ENCODE measurements at regions not wholly inside any gene's neighbourhood (a gene's known extent, or its start where the extent isn't known, plus 50 kb on each side); places are given as distances from the start of the nearest gene placed in this dataset.

DNA sequence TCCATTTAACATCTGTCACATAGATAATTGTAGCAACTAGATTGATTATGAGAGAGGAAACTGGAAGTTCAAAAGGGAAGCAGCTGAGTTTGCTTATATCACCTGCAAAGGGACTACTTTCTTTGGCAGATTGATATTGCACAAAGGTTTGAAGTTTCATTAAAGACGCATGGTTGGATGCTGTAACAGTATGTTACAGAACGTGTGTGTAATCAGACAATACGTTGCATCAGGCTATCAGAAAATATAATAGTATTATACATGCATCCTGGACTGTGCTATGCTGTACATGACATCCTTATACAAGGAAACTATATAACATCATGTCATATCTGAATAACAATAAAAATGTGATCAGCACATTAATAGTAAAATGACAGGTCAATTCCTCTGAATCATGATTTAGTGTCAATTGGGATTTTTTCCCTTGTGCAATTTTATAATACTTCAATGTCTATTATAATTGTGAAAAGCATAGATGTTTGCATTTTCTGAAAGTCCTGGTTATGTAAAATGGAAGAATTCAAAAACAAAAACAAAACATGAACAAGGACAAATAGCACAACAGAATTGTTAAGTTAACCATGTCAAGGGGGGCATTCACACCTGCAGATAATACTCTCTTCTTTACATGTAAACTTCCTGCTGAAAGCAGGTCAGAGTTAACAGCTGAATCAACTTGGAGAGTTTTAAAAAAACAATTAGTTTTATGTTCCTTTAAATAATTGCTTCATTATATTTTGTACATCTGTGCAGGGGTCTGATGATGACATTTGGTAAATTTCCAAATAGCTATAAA lies 283.2 kb upstream of the KCNH8 start:
- Histone ChIP-seq H3K4me1 (ENCODE audit: control insufficient read depth, insufficient read depth, low read length) (no peaks in the 10 kb centered on the region), H3K4me3 (ENCODE audit: low read depth, low read length) (no peak overlapping the region), H3K27ac (ENCODE audit: extremely low read depth, low read depth, low read length) (no peak overlapping the region), H3K36me3 (ENCODE audit: control insufficient read depth in 2 of 2, insufficient read depth in 1 of 2, low read length in 2 of 2) (no peaks in the 10 kb centered on the region), H3K9me3 (ENCODE audit: control insufficient read depth, insufficient read depth, low read depth, low read length) (no peaks in the 10 kb centered on the region)
- POLR2A ChIA-PET, result no interaction called here
- CTCF ChIA-PET, result no interaction called here
- TF ChIP-seq SALL2 (tag by site-specific recombination; IDR thresholded peaks at IDR 0.05; ENCODE audit: borderline replicate concordance), result no peak

DNA sequence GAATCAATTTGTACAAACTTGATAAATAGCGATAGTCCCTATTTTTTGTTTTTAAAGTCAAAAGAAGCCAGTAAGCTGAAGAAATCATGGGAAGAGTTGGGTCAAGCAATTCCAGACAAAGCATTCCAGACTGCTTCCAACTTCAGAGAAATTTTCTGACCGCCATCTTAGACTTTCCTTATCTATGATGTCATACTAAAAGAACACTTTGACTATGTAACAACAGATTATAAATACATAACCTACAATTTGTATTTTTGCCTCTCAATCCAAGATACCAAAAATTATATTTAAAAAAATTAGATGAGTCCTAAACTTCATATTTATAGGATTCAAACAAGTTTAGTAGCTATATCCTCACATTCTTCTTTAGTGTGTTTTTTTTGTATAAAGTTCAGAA lies 286.2 kb upstream of the KCNH8 start:
- ChIA-PET CTCF (no interaction called here), POLR2A (interaction anchor here (1.0 kb wide), 1 partner anchor 10 kb away, joined by 3 read pairs; no protein-coding TSS in a partner anchor)
- H3K36me3 ChIP-seq (ENCODE audit: control insufficient read depth in 2 of 2, insufficient read depth in 1 of 2, low read length in 2 of 2), result no peaks in the 10 kb centered on the region
- no peaks in the 10 kb centered on the region for H3K4me1 ChIP-seq (ENCODE audit: control insufficient read depth, insufficient read depth, low read length)
- TF ChIP-seq ZNF510 (tag by site-specific recombination; IDR thresholded peaks at IDR 0.05; ENCODE audit: insufficient replicate concordance), result no peak
- TF ChIP-seq, protein P1, sequence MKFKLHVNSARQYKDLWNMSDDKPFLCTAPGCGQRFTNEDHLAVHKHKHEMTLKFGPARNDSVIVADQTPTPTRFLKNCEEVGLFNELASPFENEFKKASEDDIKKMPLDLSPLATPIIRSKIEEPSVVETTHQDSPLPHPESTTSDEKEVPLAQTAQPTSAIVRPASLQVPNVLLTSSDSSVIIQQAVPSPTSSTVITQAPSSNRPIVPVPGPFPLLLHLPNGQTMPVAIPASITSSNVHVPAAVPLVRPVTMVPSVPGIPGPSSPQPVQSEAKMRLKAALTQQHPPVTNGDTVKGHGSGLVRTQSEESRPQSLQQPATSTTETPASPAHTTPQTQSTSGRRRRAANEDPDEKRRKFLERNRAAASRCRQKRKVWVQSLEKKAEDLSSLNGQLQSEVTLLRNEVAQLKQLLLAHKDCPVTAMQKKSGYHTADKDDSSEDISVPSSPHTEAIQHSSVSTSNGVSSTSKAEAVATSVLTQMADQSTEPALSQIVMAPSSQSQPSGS (tag by site-specific recombination; IDR thresholded peaks at IDR 0.05; ENCODE audit: low read depth), result peak; percentile 54; the same call in 1 of the 2 replicates
- TF ChIP-seq, protein P2, sequence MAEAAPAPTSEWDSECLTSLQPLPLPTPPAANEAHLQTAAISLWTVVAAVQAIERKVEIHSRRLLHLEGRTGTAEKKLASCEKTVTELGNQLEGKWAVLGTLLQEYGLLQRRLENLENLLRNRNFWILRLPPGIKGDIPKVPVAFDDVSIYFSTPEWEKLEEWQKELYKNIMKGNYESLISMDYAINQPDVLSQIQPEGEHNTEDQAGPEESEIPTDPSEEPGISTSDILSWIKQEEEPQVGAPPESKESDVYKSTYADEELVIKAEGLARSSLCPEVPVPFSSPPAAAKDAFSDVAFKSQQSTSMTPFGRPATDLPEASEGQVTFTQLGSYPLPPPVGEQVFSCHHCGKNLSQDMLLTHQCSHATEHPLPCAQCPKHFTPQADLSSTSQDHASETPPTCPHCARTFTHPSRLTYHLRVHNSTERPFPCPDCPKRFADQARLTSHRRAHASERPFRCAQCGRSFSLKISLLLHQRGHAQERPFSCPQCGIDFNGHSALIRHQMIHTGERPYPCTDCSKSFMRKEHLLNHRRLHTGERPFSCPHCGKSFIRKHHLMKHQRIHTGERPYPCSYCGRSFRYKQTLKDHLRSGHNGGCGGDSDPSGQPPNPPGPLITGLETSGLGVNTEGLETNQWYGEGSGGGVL (tag by site-specific recombination; IDR thresholded peaks at IDR 0.05), result no peak
- H3K4me3 ChIP-seq (ENCODE audit: low read depth, low read length), result no peak overlapping the region
- H3K9me3 ChIP-seq (ENCODE audit: control insufficient read depth, insufficient read depth, low read depth, low read length), result no peaks in the 10 kb centered on the region
- no peak overlapping the region for H3K27ac ChIP-seq (ENCODE audit: extremely low read depth, low read depth, low read length)

DNA sequence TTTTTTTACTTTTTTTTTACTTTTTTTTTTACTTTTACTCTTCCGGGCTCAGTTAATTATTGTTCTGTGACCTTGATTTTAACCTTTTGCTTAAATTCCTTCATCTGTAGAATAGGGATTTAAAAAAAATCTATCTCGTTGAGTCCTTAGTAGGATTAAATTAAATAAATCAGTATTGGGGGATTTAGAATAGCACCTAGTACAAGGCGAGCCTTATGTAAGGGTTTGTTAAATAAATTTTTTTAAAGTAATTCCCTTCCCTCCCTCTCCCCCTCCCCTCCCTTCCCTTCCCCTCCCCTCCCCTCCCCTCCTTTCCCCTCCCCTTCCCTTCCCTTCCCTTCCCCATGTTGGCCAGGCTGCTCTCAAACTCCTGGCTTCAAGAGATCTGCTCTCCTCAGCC lies 287.2 kb upstream of the KCNH8 start:
- H3K27ac ChIP-seq (ENCODE audit: extremely low read depth, low read depth, low read length), result no peak overlapping the region
- TF ChIP-seq HOXC10 (CRISPR knock-in tag; IDR thresholded peaks at IDR 0.05) (no peak), ZNF747 (tag by site-specific recombination; IDR thresholded peaks at IDR 0.05) (no peak), GLIS2 (tag by site-specific recombination; IDR thresholded peaks at IDR 0.05) (no peak), ZNF221 (tag by site-specific recombination; IDR thresholded peaks at IDR 0.05; ENCODE audit: borderline replicate concordance) (no peak), ZNF677 (tag by site-specific recombination; IDR thresholded peaks at IDR 0.05) (no peak)
- TF ChIP-seq, protein P3, sequence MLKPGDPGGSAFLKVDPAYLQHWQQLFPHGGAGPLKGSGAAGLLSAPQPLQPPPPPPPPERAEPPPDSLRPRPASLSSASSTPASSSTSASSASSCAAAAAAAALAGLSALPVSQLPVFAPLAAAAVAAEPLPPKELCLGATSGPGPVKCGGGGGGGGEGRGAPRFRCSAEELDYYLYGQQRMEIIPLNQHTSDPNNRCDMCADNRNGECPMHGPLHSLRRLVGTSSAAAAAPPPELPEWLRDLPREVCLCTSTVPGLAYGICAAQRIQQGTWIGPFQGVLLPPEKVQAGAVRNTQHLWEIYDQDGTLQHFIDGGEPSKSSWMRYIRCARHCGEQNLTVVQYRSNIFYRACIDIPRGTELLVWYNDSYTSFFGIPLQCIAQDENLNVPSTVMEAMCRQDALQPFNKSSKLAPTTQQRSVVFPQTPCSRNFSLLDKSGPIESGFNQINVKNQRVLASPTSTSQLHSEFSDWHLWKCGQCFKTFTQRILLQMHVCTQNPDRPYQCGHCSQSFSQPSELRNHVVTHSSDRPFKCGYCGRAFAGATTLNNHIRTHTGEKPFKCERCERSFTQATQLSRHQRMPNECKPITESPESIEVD (tag by site-specific recombination; IDR thresholded peaks at IDR 0.05), result no peak
- TF ChIP-seq, protein P2 (tag by site-specific recombination; IDR thresholded peaks at IDR 0.05), result no peak
- H3K9me3 ChIP-seq (ENCODE audit: control insufficient read depth, insufficient read depth, low read depth, low read length), result no peaks in the 10 kb centered on the region
- H3K36me3 ChIP-seq (ENCODE audit: control insufficient read depth in 2 of 2, insufficient read depth in 1 of 2, low read length in 2 of 2), result no peaks in the 10 kb centered on the region
- H3K4me3 ChIP-seq (ENCODE audit: low read depth, low read length), result no peak overlapping the region
- H3K4me1 ChIP-seq (ENCODE audit: control insufficient read depth, insufficient read depth, low read length), result no peaks in the 10 kb centered on the region
- ChIA-PET CTCF (no interaction called here), POLR2A (no interaction called here)

Data from HEK293 (cell line).